ENCODE measurements at regions not wholly inside any gene's neighbourhood (a gene's known extent, or its start where the extent isn't known, plus 50 kb on each side); places are given as distances from the start of the nearest gene placed in this dataset.

GRCh38 chr2:183993052-183993451 lies 605.3 kb upstream of the ZNF804A start:
- Mint-ChIP-seq H3K36me3 (ENCODE audit: low read depth) (no peaks in the 10 kb centered on the region), H3K27me3 (ENCODE audit: low read depth) (no peaks in the 10 kb centered on the region), H3K27ac (no peak overlapping the region), H3K4me1 (peaks cover 20% of the 10 kb centered on the region), H3K9me3 (peaks cover 3% of the 10 kb centered on the region), H3K4me3 (no peak overlapping the region)
- TF ChIP-seq, protein P1, sequence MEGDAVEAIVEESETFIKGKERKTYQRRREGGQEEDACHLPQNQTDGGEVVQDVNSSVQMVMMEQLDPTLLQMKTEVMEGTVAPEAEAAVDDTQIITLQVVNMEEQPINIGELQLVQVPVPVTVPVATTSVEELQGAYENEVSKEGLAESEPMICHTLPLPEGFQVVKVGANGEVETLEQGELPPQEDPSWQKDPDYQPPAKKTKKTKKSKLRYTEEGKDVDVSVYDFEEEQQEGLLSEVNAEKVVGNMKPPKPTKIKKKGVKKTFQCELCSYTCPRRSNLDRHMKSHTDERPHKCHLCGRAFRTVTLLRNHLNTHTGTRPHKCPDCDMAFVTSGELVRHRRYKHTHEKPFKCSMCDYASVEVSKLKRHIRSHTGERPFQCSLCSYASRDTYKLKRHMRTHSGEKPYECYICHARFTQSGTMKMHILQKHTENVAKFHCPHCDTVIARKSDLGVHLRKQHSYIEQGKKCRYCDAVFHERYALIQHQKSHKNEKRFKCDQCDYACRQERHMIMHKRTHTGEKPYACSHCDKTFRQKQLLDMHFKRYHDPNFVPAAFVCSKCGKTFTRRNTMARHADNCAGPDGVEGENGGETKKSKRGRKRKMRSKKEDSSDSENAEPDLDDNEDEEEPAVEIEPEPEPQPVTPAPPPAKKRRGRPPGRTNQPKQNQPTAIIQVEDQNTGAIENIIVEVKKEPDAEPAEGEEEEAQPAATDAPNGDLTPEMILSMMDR (IDR thresholded peaks at IDR 0.05; ENCODE audit: unreplicated experiment in 3 of 3) = no peak

GRCh38 chr2:183995632-183996031 lies 602.7 kb upstream of the ZNF804A start:
- Mint-ChIP-seq H3K4me3 (no peak overlapping the region), H3K4me1 (peaks cover 24% of the 10 kb centered on the region), H3K27ac (no peak overlapping the region), H3K27me3 (ENCODE audit: low read depth) (no peaks in the 10 kb centered on the region), H3K9me3 (no peaks in the 10 kb centered on the region), H3K36me3 (ENCODE audit: low read depth) (no peaks in the 10 kb centered on the region)
- TF ChIP-seq, protein P1 (IDR thresholded peaks at IDR 0.05; ENCODE audit: unreplicated experiment in 3 of 3) = no peak

GRCh38 chr2:183996825-183997793 lies 601.2 kb upstream of the ZNF804A start:
- peaks cover 24% of the 10 kb centered on the region for H3K4me1 Mint-ChIP-seq
- no peaks in the 10 kb centered on the region for H3K36me3 Mint-ChIP-seq (ENCODE audit: low read depth)
- H3K4me3 Mint-ChIP-seq = peak overlapping the region in 2 of 3 experiments; percentile 21 to 72
- no peaks in the 10 kb centered on the region for H3K9me3 Mint-ChIP-seq
- no peaks in the 10 kb centered on the region for H3K27me3 Mint-ChIP-seq (ENCODE audit: low read depth)
- TF ChIP-seq, protein P1 (IDR thresholded peaks at IDR 0.05; ENCODE audit: unreplicated experiment in 3 of 3) = no peak
- H3K27ac Mint-ChIP-seq = peak overlapping the region in 2 of 3 experiments; percentile 24 to 61

DNA sequence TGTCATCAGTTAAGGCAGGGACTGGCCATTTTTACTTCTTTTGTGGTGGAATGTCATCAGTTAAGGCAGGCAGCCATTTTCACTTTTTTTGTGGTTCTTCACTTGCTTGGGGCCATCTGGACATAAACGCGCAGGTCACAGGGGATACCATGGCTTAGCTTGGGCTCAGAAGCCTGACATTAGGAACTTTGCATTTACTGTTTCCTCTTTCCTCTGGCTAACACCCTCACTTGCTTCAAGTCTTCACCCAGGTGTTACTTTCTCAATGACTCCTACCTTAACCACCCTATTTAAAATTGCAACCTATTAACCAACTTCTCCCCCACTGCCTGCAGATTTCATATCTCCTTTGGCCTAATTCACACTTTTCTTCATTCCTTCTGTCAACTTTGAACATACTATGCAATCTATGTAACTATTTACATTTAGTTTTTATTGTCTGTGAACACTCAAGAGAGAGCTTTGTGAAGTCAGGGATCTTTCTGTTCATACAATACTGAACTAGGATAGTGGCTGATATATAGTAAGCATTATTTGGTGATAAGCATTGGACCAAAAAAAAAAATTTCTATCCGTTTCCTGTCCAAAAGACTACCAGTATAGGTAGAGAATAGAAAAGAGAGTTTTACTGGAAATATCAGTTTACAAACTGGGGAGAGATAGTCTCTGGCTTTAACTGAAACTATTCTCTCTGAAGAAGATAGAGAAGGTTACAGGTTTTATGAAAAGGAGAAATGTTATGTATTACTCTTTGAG lies 600.1 kb upstream of the ZNF804A start:
- TF ChIP-seq, protein P1 (IDR thresholded peaks at IDR 0.05; ENCODE audit: unreplicated experiment in 3 of 3) = no peak
- H3K36me3 Mint-ChIP-seq (ENCODE audit: low read depth) = no peaks in the 10 kb centered on the region
- peaks cover 24% of the 10 kb centered on the region for H3K4me1 Mint-ChIP-seq
- H3K27ac Mint-ChIP-seq = peak overlapping the region in 1 of 3 experiments; percentile 24
- peak overlapping the region in 2 of 3 experiments; percentile 7 to 72 for H3K4me3 Mint-ChIP-seq
- H3K27me3 Mint-ChIP-seq (ENCODE audit: low read depth) = no peaks in the 10 kb centered on the region
- H3K9me3 Mint-ChIP-seq = no peaks in the 10 kb centered on the region

DNA sequence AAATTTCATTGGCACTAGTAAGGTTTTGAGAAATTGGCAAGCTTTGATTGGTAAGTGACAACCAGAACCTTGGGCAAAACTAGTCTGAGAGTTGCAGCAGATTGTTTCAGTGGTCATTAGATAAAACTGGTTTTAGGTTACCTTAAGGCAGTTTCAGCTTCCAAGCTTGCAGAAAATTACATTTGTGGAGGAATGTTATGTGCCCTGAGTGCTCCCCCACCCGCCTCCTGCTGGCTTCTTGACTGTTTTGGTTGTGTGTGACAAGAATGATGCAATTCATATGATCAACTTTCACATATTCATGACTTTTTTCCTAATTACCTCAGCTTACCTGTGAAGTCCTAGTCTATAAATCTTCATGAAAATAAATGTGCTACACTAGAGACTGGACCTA lies 599.5 kb upstream of the ZNF804A start:
- TF ChIP-seq, protein P1 (IDR thresholded peaks at IDR 0.05; ENCODE audit: unreplicated experiment in 3 of 3) = no peak
- Mint-ChIP-seq H3K4me1 (peaks cover 24% of the 10 kb centered on the region), H3K9me3 (no peaks in the 10 kb centered on the region), H3K27ac (no peak overlapping the region), H3K36me3 (ENCODE audit: low read depth) (no peaks in the 10 kb centered on the region), H3K4me3 (peak overlapping the region in 1 of 3 experiments; percentile 36), H3K27me3 (ENCODE audit: low read depth) (no peaks in the 10 kb centered on the region)

Data from nephron (organoid).